Fibroblast of lung (primary cell): ENCODE measurements at regions not wholly inside any gene's neighbourhood (a gene's known extent, or its start where the extent isn't known, plus 50 kb on each side); places are given as distances from the start of the nearest gene placed in this dataset.

ENCODE experiments used
- CTCF ChIP-seq, 2 donors: IDR thresholded peaks in 1 of 2; conservative IDR thresholded peaks in 1 of 2; 1 replicate in 1 of 2; 2 replicates in 1 of 2; pipeline ENCODE4 v1.5.1; 2011 to 2012; ENCODE audit warnings: low read length in 2 of 2, control low read depth in 1 of 2, inconsistent platforms in 1 of 2, low read depth in 1 of 2, mild to moderate bottlenecking in 1 of 2
- EZH2 ChIP-seq: IDR thresholded peaks from 2 replicates; pipeline ENCODE4 v1.5.1; 2012; ENCODE audit warnings: low read length, control low read depth, mild to moderate bottlenecking; ENCODE audit errors: missing control alignments

GRCh38 chr17:14693382-14693781 lies 392.5 kb downstream of the HS3ST3B1 start:
- TF ChIP-seq CTCF (conservative IDR thresholded peaks at IDR 0.05 in 1 of 2, IDR thresholded peaks at IDR 0.05 in 1 of 2; ENCODE audit: low read depth in 1 of 2, low read length in 2 of 2) (no peak), EZH2 (no peak)
